ENCODE measurements at regions not wholly inside any gene's neighbourhood (a gene's known extent, or its start where the extent isn't known, plus 50 kb on each side); places are given as distances from the start of the nearest gene placed in this dataset.

DNA sequence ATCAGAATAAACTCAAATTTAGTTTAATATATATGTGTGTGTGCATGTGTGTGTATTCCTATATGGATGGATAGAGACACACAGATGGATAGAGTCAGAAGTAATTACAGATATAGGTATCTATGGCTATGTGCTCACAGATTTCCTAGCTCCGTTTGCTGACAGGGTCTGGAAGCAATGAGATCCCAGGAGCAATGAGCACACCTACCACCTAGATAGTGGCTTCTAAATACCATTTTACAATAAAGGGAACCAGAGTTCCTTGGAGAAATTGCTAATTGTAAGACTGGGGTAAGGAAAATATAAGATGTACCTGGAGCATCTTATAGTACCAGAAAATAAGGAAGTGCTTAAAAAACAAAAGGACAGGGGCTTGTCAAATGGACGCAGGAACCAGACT is 196.2 kb upstream of the PRDM1 start:
- Histone ChIP-seq H4K20me1 (ENCODE audit: control insufficient read depth, insufficient read depth, low read length, poor library complexity, severe bottlenecking) (no peaks in the 10 kb centered on the region), H3K36me3 (replicated peaks in 1 of 2; ENCODE audit: control extremely low read depth in 1 of 2, control insufficient read depth in 1 of 2, extremely low read depth in 1 of 2, insufficient read depth in 2 of 2, low read length in 1 of 2) (no peaks in the 10 kb centered on the region), H3K4me3 (ENCODE audit: control extremely low read depth in 1 of 5, extremely low read depth in 1 of 5, insufficient read depth in 1 of 5, low read depth in 2 of 5, low read length in 4 of 5) (no peak overlapping the region), H3K79me2 (ENCODE audit: control insufficient read depth, insufficient read depth, low read length) (no peaks in the 10 kb centered on the region), H3K4me1 (ENCODE audit: control insufficient read depth in 2 of 2, insufficient read depth in 2 of 2, low read length in 2 of 2) (peaks cover 10 to 14% of the 10 kb centered on the region in 2 donors), H3K27ac (ENCODE audit: low read length in 2 of 2) (no peak overlapping the region), H2AFZ (ENCODE audit: insufficient read depth, low read depth, low read length, poor library complexity, severe bottlenecking) (no peak overlapping the region), H3K27me3 (replicated peaks in 1 of 4; ENCODE audit: control extremely low read depth in 1 of 4, control insufficient read depth in 3 of 4, insufficient read depth in 4 of 4, low read length in 3 of 4) (no peaks in the 10 kb centered on the region), H3K4me2 (replicated peaks; ENCODE audit: low read depth, low read length, poor library complexity, severe bottlenecking) (no peak overlapping the region), H3K9me3 (ENCODE audit: control extremely low read depth in 1 of 3, control insufficient read depth in 2 of 3, insufficient read depth in 1 of 3, low read length in 2 of 3) (no peaks in the 10 kb centered on the region), H3K9ac (ENCODE audit: low read length) (no peak overlapping the region)
- ChIA-PET POLR2A (no interaction called here), CTCF (no interaction called here)
- peaks cover 2% of the 10 kb centered on the region for H3K27me3 Mint-ChIP-seq
- intact Hi-C loops (cut with micrococcal nuclease) = no loop called here
- no peak overlapping the region for H3K27ac Mint-ChIP-seq
- no peak overlapping the region for H3K4me3 Mint-ChIP-seq
- DNase-seq (no peak), ATAC-seq (ENCODE audit: low read depth) (no peak)
- peaks cover 15% of the 10 kb centered on the region for H3K4me1 Mint-ChIP-seq
- TF ChIP-seq EZH2 (IDR thresholded peaks at IDR 0.05; ENCODE audit: borderline replicate concordance, insufficient read depth, low read depth, low read length, poor library complexity, severe bottlenecking) (no peak), CTCF (IDR thresholded peaks at IDR 0.05) (no peak)
- no CpG with 5 or more reads among the region's 2 CpGs for WGBS (ENCODE audit: insufficient coverage)
- H3K9me3 Mint-ChIP-seq (ENCODE audit: insufficient read depth) = no peaks in the 10 kb centered on the region

DNA sequence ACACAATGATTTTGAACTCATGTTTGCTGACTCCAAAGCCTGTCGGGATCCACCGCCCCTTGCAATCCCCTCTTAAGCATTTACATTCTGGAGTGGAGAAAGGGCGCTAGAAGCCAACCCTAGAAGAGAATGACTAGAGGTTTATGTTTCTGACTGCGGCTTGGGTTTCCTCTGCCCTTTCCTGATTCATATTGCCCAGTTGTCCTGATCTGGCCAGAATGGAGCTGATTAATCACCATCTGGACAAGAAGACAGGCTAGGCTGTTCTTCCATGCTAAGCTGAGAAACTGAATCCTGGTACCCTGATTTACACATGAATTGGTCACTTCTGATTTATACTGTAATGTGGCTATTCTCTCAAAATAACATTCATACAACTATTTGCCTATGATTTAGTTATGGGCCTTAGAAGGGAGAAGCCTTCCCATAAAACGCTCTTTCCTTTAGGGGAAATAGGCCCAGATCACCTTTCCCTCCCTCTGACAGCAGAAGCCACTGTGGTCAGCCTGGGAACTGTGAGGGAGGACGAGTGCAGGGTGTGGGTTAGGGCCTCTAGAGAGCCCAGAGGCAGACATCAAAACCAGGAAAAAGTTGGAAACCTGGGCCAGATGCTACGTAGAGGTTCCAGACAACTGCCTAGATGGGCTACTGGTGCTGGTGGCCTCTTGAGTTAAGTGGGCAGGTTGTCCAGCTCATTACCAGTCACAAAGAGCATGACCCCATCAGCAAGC is 199.2 kb upstream of the PRDM1 start:
- 88% methylated on average over 3 of the region's 7 CpGs for WGBS (ENCODE audit: insufficient coverage)
- H2AFZ ChIP-seq (ENCODE audit: insufficient read depth, low read depth, low read length, poor library complexity, severe bottlenecking) = peak overlapping the region; percentile 23
- intact Hi-C loops (cut with micrococcal nuclease) = no loop called here
- TF ChIP-seq CTCF (IDR thresholded peaks at IDR 0.05) (no peak), EZH2 (IDR thresholded peaks at IDR 0.05; ENCODE audit: borderline replicate concordance, insufficient read depth, low read depth, low read length, poor library complexity, severe bottlenecking) (no peak)
- H3K36me3 ChIP-seq (replicated peaks in 1 of 2; ENCODE audit: control extremely low read depth in 1 of 2, control insufficient read depth in 1 of 2, extremely low read depth in 1 of 2, insufficient read depth in 2 of 2, low read length in 1 of 2) = no peaks in the 10 kb centered on the region
- H3K27ac ChIP-seq (ENCODE audit: low read length in 2 of 2) = no peak overlapping the region
- ChIA-PET POLR2A (no interaction called here), CTCF (no interaction called here)
- peaks cover 17 to 23% of the 10 kb centered on the region in 2 donors for H3K4me1 ChIP-seq (ENCODE audit: control insufficient read depth in 2 of 2, insufficient read depth in 2 of 2, low read length in 2 of 2)
- no peaks in the 10 kb centered on the region for H3K9me3 ChIP-seq (ENCODE audit: control extremely low read depth in 1 of 3, control insufficient read depth in 2 of 3, insufficient read depth in 1 of 3, low read length in 2 of 3)
- Mint-ChIP-seq H3K4me3 (no peak overlapping the region), H3K9me3 (ENCODE audit: insufficient read depth) (no peaks in the 10 kb centered on the region), H3K4me1 (peaks cover 19% of the 10 kb centered on the region), H3K27me3 (no peaks in the 10 kb centered on the region), H3K27ac (no peak overlapping the region)
- no peak for DNase-seq
- no peaks in the 10 kb centered on the region for H3K27me3 ChIP-seq (replicated peaks in 1 of 4; ENCODE audit: control extremely low read depth in 1 of 4, control insufficient read depth in 3 of 4, insufficient read depth in 4 of 4, low read length in 3 of 4)
- no peaks in the 10 kb centered on the region for H3K79me2 ChIP-seq (ENCODE audit: control insufficient read depth, insufficient read depth, low read length)
- no peak overlapping the region for H3K9ac ChIP-seq (ENCODE audit: low read length)
- ATAC-seq (ENCODE audit: low read depth) = no peak
- H3K4me3 ChIP-seq (ENCODE audit: control extremely low read depth in 1 of 5, extremely low read depth in 1 of 5, insufficient read depth in 1 of 5, low read depth in 2 of 5, low read length in 4 of 5) = no peak overlapping the region
- no peak overlapping the region for H3K4me2 ChIP-seq (replicated peaks; ENCODE audit: low read depth, low read length, poor library complexity, severe bottlenecking)
- no peaks in the 10 kb centered on the region for H4K20me1 ChIP-seq (ENCODE audit: control insufficient read depth, insufficient read depth, low read length, poor library complexity, severe bottlenecking)
